Medulla oblongata (tissue), 1 donor: ENCODE measurements at regions not wholly inside any gene's neighbourhood (a gene's known extent, or its start where the extent isn't known, plus 50 kb on each side); places are given as distances from the start of the nearest gene placed in this dataset.
A peak's percentile ranks its signal among the peaks of the same experiment; 100 is the strongest.
"Not testable (repeated sequence)": the region's sequence is repeated elsewhere in the genome, so short reads cannot be mapped to it uniquely, and the experiment has no call there.

Experiments
- DNase-seq: peaks from one replicate; pipeline ENCODE4 v3.0.0-alpha.2; 2015; ENCODE audit errors: extremely low spot score

DNA sequence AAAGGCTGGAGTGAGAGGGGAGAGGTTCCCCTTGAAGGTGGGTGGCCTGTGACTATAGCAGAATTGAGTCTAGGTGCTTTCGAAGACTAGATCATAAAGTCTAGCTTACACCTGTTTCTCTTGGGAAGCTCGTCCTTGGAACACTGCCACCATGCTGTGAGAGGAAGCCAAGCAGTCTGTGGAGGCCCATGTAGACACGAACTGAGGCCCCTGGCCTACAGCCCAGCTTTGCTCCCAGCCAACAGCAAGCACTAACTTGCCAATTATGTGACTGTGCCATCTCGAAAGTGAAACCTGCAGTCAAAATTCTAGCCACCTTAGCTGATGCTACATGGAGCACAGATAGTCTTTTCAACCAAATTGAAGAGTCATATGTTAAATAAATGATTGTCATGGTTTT is 190.5 kb upstream of the NECTIN3 start:
- DNase-seq, result peak; percentile 74

DNA sequence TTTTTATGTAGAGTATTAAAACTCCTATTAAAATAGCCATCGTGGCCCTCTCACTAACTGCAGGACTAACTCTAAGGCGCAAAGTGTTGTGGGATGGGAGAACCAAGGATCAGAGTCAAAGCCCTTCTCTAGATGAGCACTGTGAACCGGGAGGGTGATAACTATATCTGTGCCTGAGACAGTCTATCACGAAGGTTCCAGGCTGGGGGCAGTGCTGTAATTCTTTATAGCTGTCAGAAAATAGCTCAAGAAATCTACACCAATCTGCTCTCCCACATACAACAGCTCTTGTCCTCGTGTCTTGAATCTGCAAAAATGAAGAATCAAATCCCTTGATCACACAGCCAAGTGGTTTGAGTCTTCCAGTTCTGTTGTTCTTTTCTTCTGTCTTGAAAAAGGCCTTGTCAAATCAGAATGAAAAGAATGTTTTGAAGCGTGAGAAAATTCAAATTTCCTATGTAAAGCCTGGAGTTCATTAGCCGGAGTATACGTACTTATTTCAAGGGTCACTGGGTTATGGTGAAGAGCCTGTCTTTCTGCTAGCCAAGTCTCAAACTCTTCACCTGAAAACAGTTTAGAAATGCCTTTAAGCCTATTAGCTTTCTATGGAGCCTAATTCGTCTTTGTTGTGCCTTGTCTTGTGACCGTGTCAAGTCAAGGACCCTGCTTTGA is 185.3 kb upstream of the NECTIN3 start:
- no peak for DNase-seq

DNA sequence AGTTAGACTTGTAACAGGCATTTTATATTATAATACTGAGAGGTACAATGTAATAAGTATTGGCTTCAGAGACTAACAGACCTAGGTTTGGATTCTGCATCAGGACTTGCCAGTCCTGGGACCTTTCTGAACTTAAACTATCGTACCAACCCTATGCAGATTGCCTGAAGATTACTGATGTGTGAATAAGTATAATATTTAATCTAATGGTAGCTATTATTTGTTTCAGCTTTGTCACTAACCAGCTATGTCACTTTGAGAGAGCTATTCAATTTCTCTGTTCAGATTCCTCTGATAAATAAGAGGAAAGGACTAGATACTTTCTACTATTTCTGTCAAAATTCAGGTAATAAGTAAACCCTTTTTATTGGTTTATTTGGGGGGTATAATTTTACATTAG is 184.4 kb upstream of the NECTIN3 start:
- no peak for DNase-seq

DNA sequence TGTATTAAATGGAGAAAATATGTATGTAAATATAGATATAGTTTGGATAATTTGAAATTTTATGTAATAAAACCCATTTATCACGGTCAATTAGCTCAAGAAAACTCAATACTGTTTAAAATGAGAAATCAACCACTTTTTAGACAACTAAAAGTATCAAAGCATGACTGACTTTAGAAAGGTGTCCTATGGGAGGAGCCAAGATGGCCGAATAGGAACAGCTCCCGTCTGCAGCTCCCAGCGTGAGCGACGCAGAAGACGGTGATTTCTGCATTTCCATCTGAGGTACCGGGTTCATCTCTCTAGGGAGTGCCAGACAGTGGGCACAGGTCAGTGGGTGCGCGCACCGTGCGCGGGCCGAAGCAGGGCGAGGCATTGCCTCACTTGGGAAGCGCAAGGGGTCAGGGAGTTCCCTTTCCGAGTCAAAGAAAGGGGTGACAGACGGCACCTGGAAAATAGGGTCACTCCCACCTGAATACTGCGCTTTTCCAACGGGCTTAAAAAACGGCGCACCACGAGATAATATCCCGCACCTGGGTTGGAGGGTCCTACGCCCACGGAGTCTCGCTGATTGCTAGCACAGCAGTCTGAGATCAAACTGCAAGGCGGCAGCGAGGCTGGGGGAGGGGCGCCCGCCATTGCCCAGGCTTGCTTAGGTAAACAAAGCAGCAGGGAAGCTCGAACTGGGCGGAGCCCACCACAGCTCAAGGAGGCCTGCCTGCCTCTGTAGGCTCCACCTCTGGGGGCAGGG is 182.8 kb upstream of the NECTIN3 start:
- not testable (repeated sequence) for DNase-seq

DNA sequence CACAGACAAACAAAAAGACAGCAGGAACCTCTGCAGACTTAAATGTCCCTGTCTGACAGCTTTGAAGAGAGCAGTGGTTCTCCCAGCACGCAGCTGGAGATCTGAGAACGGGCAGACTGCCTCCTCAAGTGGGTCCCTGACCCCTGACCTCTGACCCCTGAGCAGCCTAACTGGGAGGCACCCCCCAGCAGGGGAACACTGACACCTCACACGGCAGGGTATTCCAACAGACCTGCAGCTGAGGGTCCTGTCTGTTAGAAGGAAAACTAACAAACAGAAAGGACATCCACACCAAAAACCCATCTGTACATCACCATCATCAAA is 182.3 kb upstream of the NECTIN3 start:
- DNase-seq, result not testable (repeated sequence)

DNA sequence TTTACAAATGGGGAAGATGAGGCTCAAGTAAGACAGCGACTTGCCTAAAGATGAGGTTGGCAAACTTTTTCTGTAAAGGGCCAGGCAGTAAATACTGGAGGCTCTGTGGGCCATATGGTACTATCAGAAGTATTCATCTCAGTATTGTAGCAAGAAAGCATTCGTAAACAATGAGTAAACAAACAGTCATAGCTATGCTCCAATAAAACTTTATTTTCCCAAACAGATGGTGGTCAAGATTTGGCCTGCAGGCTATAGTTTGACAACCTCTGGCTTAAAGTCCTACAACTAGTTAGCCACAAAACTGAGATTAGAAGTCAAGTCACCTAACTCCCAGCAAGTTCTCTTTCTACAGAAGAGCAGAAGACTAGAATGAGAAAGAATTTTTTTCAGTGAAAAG is 177.0 kb upstream of the NECTIN3 start:
- DNase-seq, result no peak

DNA sequence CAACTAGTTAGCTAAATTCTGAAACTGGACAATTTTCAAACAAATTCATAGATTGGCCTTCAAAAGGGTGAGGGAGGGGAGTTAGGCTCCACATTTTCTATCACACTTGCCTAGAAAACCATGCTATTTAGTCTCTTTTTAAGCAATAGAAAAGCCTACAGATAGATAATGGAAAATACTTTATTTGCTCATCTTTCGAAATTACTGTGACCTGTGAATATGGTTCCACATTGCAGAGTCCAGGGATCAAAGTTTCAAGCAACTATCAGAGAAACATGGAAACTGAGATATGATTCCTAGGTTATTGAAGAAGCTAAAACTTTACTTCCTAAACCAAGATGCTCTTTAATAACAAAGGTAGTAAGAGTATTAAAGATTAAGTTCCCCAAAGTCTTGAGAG is 176.6 kb upstream of the NECTIN3 start:
- DNase-seq, result no peak

DNA sequence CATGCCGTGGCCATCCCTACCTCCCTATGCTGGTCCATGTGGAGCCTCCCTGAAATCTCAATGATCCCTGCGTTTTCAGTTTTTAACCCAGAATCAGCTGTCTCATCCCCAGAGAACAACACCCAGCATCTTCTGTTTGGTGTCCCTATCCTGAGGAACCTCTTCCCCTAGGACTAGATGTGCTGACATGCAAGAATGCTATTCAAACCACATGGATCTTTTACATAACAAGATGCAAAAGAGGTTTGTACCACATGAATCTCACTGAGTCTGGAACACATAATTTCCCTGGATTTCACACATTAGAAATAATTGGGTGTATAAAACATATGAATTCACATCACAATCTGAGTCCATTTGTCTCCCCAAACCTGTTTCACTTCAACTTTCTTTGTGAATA is 174.6 kb upstream of the NECTIN3 start:
- DNase-seq, result no peak

DNA sequence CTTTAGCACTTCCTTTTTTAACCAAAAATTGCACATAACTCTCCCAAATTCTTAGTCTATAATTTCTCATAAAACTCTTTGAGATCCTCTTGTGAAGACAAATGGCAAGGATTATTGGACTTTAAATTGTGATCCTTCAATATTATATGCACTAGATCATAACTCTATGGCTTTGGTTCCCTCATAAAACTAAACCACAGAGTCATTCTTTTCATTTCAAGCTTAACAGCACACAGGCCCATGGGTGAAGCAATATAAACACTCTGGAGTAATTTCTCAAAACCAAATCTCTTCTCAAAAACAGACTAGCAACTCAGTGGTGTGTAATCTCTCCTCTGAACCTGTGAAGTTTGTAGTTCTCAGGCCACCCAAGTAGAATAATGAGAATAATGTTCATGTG is 171.0 kb upstream of the NECTIN3 start:
- no peak for DNase-seq

DNA sequence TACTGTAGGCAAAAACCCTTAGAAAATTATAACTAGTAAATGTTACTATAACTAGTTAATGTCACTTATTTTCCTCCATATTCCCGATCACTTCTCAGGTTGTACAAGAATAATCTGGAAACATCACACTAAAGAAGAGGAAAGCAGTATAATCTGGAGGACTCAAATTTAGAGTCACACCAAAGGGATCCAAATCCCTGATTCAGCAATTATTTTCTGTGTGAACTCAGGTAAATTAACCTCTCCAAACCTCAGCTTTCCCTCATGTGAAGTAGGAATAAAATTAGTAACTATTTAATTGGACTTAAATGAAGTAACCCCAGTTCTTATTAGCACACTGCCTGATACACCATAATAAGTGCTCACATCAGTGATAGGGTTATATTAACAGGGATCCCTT is 170.1 kb upstream of the NECTIN3 start:
- no peak for DNase-seq

DNA sequence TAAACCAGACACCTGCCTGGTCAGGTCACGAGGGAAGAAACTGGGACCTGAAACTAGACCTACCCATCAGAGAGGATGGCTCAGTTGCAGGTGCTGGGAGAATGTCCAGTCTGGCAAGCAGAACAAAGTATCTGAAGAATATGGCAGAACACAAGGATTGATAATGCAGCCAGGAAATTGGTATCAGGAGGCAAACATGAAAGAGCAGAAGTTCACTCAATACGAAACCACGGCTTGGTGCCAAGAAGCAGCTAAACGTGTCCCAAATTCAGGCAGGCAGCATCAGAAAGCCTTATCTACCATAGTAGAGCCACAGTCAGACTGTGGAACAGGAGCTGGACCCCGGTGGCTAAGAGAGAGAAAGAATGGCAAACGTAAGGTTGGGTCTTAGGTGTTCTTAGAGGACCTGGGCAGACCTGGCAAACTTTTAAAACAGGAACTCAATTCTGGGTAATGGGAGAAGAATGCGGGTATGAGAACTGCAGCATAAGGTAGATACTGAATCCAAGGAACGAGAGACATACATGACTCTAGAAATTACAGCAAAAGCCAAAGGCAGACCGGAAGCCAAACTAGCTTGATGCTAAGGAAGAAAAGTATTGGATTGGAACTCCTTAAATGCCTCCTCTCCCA is 169.0 kb upstream of the NECTIN3 start:
- no peak for DNase-seq

DNA sequence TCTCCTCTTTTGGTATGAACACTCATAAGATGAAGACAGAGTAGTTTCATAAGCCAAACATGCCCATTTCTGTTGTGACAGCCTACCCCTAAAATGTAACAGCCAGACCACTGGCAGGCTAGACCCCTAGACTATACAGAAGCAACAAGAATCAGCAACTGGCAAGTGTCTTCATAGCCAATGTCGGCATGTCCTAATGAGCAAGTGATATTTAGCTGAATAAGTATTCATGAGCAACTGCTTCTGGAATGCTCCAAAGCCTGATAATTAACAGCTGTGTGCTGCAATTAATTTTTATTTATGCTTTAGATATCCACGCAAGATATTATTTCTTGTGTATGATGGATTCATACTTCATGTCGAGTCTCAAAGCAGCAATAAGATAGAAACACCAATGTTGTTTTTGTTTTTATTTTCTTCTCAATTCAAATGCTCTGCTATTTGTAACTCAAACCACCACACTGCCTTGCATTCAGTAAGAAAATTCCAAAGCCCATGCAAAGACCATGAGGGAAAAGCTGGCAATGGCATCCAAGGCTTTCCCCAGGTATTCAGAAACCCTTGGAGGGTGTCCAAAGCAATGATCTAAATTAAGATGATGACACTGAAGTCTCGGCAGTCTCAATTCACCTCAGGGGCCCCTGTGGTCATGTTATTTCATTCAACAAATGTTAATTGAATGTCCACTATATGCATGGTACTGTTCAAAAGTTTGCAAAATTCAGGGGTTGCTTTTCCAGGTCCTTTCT is 167.7 kb upstream of the NECTIN3 start:
- DNase-seq, result no peak

DNA sequence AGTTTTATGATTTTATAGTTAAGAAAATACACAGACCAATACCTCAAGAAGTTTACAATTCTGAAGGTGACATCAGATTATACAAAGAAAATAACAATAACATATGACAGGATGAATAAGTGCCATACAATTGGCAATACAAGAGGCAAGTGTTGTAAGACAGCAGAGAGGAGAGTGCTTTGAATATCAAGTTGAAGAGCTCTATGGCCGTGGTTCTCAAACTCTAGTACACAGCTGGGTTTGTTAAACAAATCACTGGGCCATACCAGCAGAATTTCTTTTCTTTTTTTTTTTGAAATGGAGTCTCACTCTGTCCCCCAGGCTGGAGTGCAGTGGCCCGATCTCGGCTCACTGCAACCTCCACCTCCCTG is 167.1 kb upstream of the NECTIN3 start:
- DNase-seq, result no peak

DNA sequence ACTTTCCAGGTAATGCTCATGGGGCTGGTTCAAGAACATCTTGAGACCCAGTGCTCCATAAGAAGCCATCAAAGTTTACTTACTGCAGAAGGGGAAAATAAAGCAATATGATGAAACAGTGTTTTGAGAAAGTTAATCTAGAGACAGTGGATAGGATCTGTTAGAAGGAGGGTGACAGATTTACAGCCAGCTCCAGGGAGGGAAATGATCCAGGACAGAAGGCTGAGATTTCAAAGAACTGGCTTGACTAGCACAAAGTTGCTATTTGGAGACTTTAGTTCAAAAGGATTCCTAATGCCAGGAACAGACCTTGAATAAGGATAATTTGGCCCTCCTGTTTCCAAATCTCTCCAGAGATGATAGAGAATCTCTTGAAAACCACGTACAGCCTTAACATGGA is 166.5 kb upstream of the NECTIN3 start:
- no peak for DNase-seq

DNA sequence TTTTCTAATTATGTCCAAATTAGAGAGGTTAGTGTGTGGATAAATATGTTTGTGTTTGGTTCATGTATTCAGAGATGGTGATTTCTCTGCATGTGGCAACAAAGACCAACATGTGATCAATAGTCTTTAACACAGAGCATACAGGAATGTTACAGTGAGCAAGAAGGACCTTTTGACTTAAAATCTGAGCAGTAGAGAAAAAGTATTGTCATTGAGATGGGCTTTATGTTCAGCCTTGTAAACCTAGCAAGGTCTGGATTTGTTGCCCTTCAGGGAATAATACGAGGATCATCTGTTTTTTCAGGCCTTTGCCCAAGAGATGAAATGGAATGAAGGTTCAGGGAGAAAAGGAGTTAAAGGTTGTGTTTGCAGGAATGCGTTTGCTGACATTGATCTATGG is 161.8 kb upstream of the NECTIN3 start:
- no peak for DNase-seq

DNA sequence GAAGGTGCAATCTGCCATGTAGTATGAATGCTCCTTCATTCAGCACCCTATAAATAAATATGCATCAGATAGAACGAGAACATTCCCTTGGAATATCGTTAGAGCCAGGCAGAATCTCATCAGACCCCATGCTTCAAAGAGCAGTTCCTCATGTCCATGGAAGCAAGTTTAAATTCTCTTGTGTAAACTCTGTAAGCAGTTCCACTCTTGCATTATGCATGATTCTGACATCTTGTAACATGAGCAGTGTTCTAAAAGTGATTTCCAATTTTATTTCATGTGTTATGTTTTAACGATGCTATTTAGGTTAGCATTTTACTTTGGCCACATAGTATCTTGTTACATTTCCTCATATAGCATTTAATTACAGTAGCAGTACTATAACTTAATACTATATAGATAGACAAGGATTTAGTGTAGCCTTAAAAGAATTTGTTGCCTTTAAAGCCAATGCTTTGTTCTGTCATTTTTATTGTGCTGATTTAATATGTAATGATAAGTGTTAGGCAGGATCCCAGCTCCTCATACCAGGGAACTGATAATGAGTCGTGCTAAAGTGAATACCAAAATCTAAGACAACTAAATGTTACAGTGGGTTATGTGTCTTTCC is 161.2 kb upstream of the NECTIN3 start:
- no peak for DNase-seq

DNA sequence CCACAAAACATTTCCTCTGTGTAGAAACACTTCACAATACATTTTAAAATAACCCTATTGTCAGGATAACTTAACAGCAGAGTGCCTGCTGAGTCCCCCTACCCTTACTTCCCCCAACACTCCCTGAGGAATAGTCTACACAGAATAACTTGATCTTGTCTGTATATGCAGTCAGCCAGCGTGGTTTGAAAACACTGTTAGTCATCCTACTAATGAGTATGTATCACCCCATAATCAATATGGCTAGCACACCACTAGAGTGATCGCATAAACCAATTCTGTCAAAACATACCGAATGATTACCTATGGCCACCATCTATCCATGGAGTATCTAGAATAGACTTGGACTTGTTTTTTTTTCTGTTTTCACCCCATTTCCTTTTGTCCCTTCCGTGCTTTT is 152.7 kb upstream of the NECTIN3 start:
- DNase-seq, result no peak

DNA sequence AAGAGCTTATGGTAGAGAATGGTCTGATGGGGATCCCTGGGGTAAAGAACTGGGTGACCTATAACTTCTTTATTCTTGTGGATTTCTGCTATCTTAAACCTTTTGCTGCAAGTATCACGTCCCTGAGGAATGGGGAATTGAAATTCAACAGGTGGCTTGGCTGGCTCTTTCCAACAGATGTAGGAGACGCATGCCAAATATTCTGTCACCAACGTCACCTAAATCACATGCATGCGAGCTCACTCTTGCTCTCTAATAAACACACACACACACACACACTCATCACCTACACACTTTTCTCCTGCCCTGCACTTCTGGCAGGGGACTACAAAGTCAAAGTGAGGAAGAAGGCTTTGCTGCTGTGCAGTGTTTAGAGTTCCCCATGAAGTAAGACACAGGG is 145.8 kb upstream of the NECTIN3 start:
- no peak for DNase-seq

DNA sequence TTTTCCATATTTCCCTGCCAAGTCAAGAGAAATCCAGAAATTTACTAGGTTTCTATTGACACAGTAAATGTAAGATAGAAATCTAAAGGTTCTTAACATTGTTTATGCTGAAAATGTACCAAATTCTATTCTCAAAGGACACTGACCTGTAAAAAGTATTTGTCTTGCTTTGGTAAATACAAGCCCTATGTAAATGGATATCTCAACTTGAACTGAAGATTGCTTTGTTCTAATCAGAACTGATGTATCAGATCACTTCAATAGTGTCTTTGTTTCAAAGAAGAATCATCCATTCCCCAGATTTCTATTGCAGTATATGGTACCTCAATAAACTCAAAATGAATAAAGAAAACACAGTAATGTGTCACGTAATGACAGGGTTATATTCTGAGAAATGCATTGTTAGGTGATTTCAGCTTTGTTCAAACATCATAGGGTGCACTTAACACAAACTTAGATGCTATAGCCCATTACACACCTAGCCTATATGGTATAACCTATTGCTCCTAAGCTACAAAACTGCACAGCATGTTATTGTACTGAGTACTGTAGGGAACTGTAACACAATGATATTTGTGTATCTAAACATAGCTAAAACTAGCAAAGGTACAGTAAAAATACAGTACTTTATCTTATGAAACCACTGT is 143.5 kb upstream of the NECTIN3 start:
- DNase-seq, result peak; percentile 25

DNA sequence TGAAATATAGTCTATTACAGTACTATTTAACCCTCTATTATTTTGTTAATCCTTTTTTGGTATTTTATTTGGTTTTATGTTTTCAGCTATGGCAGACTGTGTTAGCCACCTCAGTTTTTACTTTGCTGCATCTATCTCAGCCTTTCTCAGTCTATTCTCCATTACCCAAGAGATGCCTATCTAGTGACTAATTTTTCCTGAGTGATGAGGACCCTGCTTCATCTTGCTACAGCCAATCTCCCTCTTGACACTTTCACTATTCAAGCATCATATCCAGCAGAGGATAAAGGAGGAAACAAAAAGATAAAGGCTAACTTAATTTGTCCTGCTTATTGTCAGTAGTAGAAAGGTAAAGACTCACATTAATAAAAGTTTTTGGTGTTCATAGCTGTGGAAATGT is 141.8 kb upstream of the NECTIN3 start:
- DNase-seq, result no peak

DNA sequence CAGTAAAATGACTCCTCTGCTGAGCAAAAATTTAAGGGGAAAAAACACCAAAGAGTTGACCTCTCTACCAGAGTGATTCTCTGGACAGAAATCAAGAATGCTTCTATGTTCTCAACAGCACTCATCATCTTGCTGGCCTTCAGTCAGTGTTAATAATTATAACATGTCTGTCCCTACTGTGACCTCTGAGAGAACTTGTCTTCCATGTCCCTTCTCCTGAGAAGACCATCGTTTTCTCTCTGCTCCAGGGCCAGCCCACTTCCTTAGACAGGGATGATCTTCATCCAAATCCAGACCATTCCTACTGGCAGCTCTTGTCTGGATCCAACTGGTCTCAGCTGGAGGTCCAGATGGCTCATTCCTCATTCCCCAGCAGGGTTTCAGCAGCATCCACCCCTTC is 139.0 kb upstream of the NECTIN3 start:
- no peak for DNase-seq
